Hippocampal formation (tissue), 2 donors: ENCODE measurements at regions not wholly inside any gene's neighbourhood (a gene's known extent, or its start where the extent isn't known, plus 50 kb on each side); places are given as distances from the start of the nearest gene placed in this dataset.
"Not testable (repeated sequence)": the region's sequence is repeated elsewhere in the genome, so short reads cannot be mapped to it uniquely, and the experiment has no call there.

Experiments used
- DNase-seq, 2 donors: peaks; one replicate each; lab custom pipeline; 2025; lab: John Stamatoyannopoulos, UW

GRCh38 chr7:42685911-42686310 is 226.0 kb downstream of the C7orf25 start:
- no peak for DNase-seq

- DNase-seq: no peak
Measured at GRCh38 chr7:42677751-42678699, 233.8 kb downstream of the C7orf25 start.

GRCh38 chr7:42674541-42674940 is 237.3 kb downstream of the C7orf25 start:
- no peak for DNase-seq

GRCh38 chr7:42673951-42674350 is 237.9 kb downstream of the C7orf25 start:
- DNase-seq: no peak

GRCh38 chr7:42672339-42672999 is 239.4 kb downstream of the C7orf25 start:
- no peak for DNase-seq

- no peak for DNase-seq
Measured at GRCh38 chr7:42671627-42672026, 240.2 kb downstream of the C7orf25 start.

GRCh38 chr7:42666994-42667393 is 244.9 kb downstream of the C7orf25 start:
- DNase-seq: no peak

GRCh38 chr7:42662862-42663261 is 249.0 kb downstream of the C7orf25 start:
- no peak for DNase-seq

GRCh38 chr7:42661312-42661711 is 250.6 kb downstream of the C7orf25 start:
- no peak for DNase-seq

GRCh38 chr7:42650701-42651100 is 261.2 kb downstream of the C7orf25 start:
- no peak for DNase-seq

GRCh38 chr7:42650171-42650570 is 261.7 kb downstream of the C7orf25 start:
- peak; percentile 1 to 61 for DNase-seq

- no peak for DNase-seq
Measured at GRCh38 chr7:42645906-42646305, 266.0 kb downstream of the C7orf25 start.

- DNase-seq: no peak
Measured at GRCh38 chr7:42642699-42643098, 269.2 kb downstream of the C7orf25 start.

- no peak for DNase-seq
Measured at GRCh38 chr7:42639930-42640329, 271.9 kb downstream of the C7orf25 start.

GRCh38 chr7:42636380-42636779 is 275.5 kb downstream of the C7orf25 start:
- DNase-seq: not testable (repeated sequence)

- no peak for DNase-seq
Measured at GRCh38 chr7:42628054-42628453, 283.8 kb downstream of the C7orf25 start.

GRCh38 chr7:42627626-42628025 is 284.2 kb downstream of the C7orf25 start:
- DNase-seq: no peak

- no peak for DNase-seq
Measured at GRCh38 chr7:42627101-42627500, 284.8 kb downstream of the C7orf25 start.

GRCh38 chr7:42625421-42625820 is 286.4 kb downstream of the C7orf25 start:
- DNase-seq: no peak

- no peak for DNase-seq
Measured at GRCh38 chr7:42624471-42624870, 287.4 kb downstream of the C7orf25 start.

GRCh38 chr7:42621543-42622219 is 290.2 kb downstream of the C7orf25 start:
- DNase-seq: no peak

GRCh38 chr7:42618651-42619360 is 293.1 kb downstream of the C7orf25 start:
- no peak for DNase-seq
